ENCODE measurements at regions not wholly inside any gene's neighbourhood (a gene's known extent, or its start where the extent isn't known, plus 50 kb on each side); places are given as distances from the start of the nearest gene placed in this dataset.

DNA sequence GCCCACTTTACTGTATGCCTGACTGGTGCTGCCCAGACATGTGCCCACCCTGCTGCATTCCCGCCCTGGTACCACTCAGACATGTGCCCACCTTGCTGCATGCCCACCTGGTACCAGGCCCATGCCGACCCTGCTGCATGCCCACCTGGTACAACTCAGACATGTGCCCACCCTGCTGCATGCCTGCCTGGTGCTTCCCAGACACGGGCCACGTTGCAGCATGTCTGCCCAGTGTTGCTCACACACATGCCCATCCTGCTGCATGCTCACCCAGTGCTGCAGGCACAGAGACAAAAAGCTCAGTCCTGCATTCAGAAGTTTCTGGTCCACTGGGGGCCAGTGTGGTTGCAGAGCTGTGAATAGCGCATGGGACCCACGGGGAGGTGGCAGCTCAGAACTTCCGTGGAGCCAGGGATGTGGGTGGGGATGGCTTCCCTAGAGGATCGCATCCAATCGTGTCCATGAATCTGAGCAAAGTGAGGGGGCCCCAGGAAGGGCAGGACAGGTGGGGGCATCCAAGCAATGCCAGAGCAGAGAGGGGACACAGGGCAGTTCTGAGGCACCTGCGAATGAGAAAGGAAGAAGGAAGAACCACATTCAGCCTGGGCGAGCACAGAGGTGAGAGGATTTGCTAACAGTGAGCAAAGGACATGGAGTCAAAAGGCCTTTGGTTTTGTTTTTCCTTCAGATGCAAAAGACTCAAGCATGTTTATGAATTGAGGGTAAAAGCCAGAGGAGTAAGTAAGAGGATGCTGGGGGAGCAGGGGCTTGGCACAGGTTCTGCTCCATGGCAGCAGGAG, 175.9 kb upstream of the C14orf180 start:
- no peaks in the 10 kb centered on the region for H3K27me3 ChIP-seq (ENCODE audit: control insufficient read depth, extremely low read depth, insufficient read depth, low read length)
- no peaks in the 10 kb centered on the region for H3K9me1 ChIP-seq (ENCODE audit: control insufficient read depth, extremely low read depth, insufficient read depth, low read length)
- no peak overlapping the region for H3K9ac ChIP-seq (ENCODE audit: control insufficient read depth, extremely low read depth, insufficient read depth, low read length)
- TF ChIP-seq EZH2 (IDR thresholded peaks at IDR 0.05; ENCODE audit: low read length) (no peak), CTCF (optimal IDR thresholded peaks at IDR 0.05 in 1 of 3, IDR thresholded peaks at IDR 0.05 in 1 of 3, conservative IDR thresholded peaks at IDR 0.05 in 1 of 3; ENCODE audit: extremely low read depth in 1 of 3, insufficient read depth in 2 of 3, low read length in 3 of 3) (no peak)
- FAIRE-seq (no peak), DNase-seq (ENCODE audit: low read depth, low spot score) (no peak)
- H3K4me2 ChIP-seq (ENCODE audit: control insufficient read depth, extremely low read depth, insufficient read depth, low read depth, low read length) = no peak overlapping the region
- no peak overlapping the region for H3K27ac ChIP-seq (ENCODE audit: control insufficient read depth, insufficient read depth, low read length)
- H3K9me3 ChIP-seq (ENCODE audit: control insufficient read depth, low read depth, low read length) = peaks cover under 1% of the 10 kb centered on the region
- H3K79me2 ChIP-seq (ENCODE audit: control insufficient read depth, insufficient read depth, low read length) = no peaks in the 10 kb centered on the region
- H4K20me1 ChIP-seq (ENCODE audit: control insufficient read depth, extremely low read depth, insufficient read depth, low read length) = no peaks in the 10 kb centered on the region
- no peak overlapping the region for H2AFZ ChIP-seq (ENCODE audit: control insufficient read depth, low read length)
- dilution Hi-C loops (cut with MboI; ENCODE audit: extremely low pct_ligation_motif_present, low sequenced_read_pairs) = no loop called here
- no peaks in the 10 kb centered on the region for H3K4me1 ChIP-seq (ENCODE audit: control insufficient read depth, extremely low read depth, insufficient read depth, low read length)
- H3K36me3 ChIP-seq (ENCODE audit: control insufficient read depth in 2 of 2, extremely low read depth in 1 of 2, insufficient read depth in 2 of 2, low read length in 2 of 2) = no peaks in the 10 kb centered on the region
- H3K4me3 ChIP-seq (ENCODE audit: control insufficient read depth in 2 of 3, extremely low read depth in 1 of 3, insufficient read depth in 2 of 3, low read depth in 1 of 3, low read length in 3 of 3) = no peak overlapping the region

- Histone ChIP-seq H3K4me3 (ENCODE audit: control insufficient read depth in 2 of 3, extremely low read depth in 1 of 3, insufficient read depth in 2 of 3, low read depth in 1 of 3, low read length in 3 of 3) (no peak overlapping the region), H2AFZ (ENCODE audit: control insufficient read depth, low read length) (no peak overlapping the region), H4K20me1 (ENCODE audit: control insufficient read depth, extremely low read depth, insufficient read depth, low read length) (no peaks in the 10 kb centered on the region), H3K9me1 (ENCODE audit: control insufficient read depth, extremely low read depth, insufficient read depth, low read length) (no peaks in the 10 kb centered on the region), H3K9ac (ENCODE audit: control insufficient read depth, extremely low read depth, insufficient read depth, low read length) (no peak overlapping the region), H3K27ac (ENCODE audit: control insufficient read depth, insufficient read depth, low read length) (no peak overlapping the region), H3K4me1 (ENCODE audit: control insufficient read depth, extremely low read depth, insufficient read depth, low read length) (no peaks in the 10 kb centered on the region), H3K27me3 (ENCODE audit: control insufficient read depth, extremely low read depth, insufficient read depth, low read length) (no peaks in the 10 kb centered on the region), H3K79me2 (ENCODE audit: control insufficient read depth, insufficient read depth, low read length) (no peaks in the 10 kb centered on the region), H3K4me2 (ENCODE audit: control insufficient read depth, extremely low read depth, insufficient read depth, low read depth, low read length) (no peak overlapping the region), H3K36me3 (ENCODE audit: control insufficient read depth in 2 of 2, extremely low read depth in 1 of 2, insufficient read depth in 2 of 2, low read length in 2 of 2) (no peaks in the 10 kb centered on the region), H3K9me3 (ENCODE audit: control insufficient read depth, low read depth, low read length) (no peaks in the 10 kb centered on the region)
- no peak for TF ChIP-seq EZH2 (IDR thresholded peaks at IDR 0.05; ENCODE audit: low read length)
- TF ChIP-seq CTCF (optimal IDR thresholded peaks at IDR 0.05 in 1 of 3, IDR thresholded peaks at IDR 0.05 in 1 of 3, conservative IDR thresholded peaks at IDR 0.05 in 1 of 3; ENCODE audit: extremely low read depth in 1 of 3, insufficient read depth in 2 of 3, low read length in 3 of 3) = no peak
- dilution Hi-C loops (cut with MboI; ENCODE audit: extremely low pct_ligation_motif_present, low sequenced_read_pairs) = no loop called here
- no peak for FAIRE-seq
- no peak for DNase-seq (ENCODE audit: low read depth, low spot score)
These were observed 174.6 kb upstream of the C14orf180 start for GRCh38 chr14:104404922-104405321.
